T1000 (cell line): ENCODE measurements at regions not wholly inside any gene's neighbourhood (a gene's known extent, or its start where the extent isn't known, plus 50 kb on each side); places are given as distances from the start of the nearest gene placed in this dataset.
"Not testable (repeated sequence)": the region's sequence is repeated elsewhere in the genome, so short reads cannot be mapped to it uniquely, and the experiment has no call there.

Experiments used
- DNase-seq: peaks from one replicate; lab custom pipeline; 2025; ENCODE audit warnings: mixed read lengths; lab: John Stamatoyannopoulos, UW

- no peak for DNase-seq
Observed at GRCh38 chr10:29828440-29828894, 193.7 kb upstream of the SVIL start.

- DNase-seq: no peak
Observed at GRCh38 chr10:29827512-29827911, 192.7 kb upstream of the SVIL start.

- DNase-seq: no peak
Observed at GRCh38 chr10:29826801-29827450, 192.2 kb upstream of the SVIL start.

GRCh38 chr10:29826221-29826620, 191.4 kb upstream of the SVIL start:
- DNase-seq: no peak

- DNase-seq: no peak
Observed at GRCh38 chr10:29823553-29824080, 188.8 kb upstream of the SVIL start.

GRCh38 chr10:29820890-29821461, 186.2 kb upstream of the SVIL start:
- DNase-seq: no peak

GRCh38 chr10:29816801-29817558, 182.2 kb upstream of the SVIL start:
- no peak for DNase-seq

- DNase-seq: no peak
Observed at GRCh38 chr10:29815572-29815971, 180.8 kb upstream of the SVIL start.

GRCh38 chr10:29811751-29812427, 177.1 kb upstream of the SVIL start:
- no peak for DNase-seq

GRCh38 chr10:29810816-29811215, 176.0 kb upstream of the SVIL start:
- no peak for DNase-seq

- DNase-seq: not testable (repeated sequence)
Observed at GRCh38 chr10:29810231-29810630, 175.5 kb upstream of the SVIL start.

- DNase-seq: no peak
Observed at GRCh38 chr10:29809383-29809782, 174.6 kb upstream of the SVIL start.

- no peak for DNase-seq
Observed at GRCh38 chr10:29807163-29807806, 172.5 kb upstream of the SVIL start.

GRCh38 chr10:29806350-29806788, 171.6 kb upstream of the SVIL start:
- no peak for DNase-seq

- DNase-seq: no peak
Observed at GRCh38 chr10:29805134-29805723, 170.5 kb upstream of the SVIL start.

- peak; percentile 74 for DNase-seq
Observed at GRCh38 chr10:29804025-29804852, 169.5 kb upstream of the SVIL start.

GRCh38 chr10:29802171-29802570, 167.4 kb upstream of the SVIL start:
- no peak for DNase-seq

- DNase-seq: no peak
Observed at GRCh38 chr10:29798921-29799690, 164.3 kb upstream of the SVIL start.

- no peak for DNase-seq
Observed at GRCh38 chr10:29797616-29798015, 162.8 kb upstream of the SVIL start.

GRCh38 chr10:29795850-29796249, 161.1 kb upstream of the SVIL start:
- DNase-seq: no peak
